ENCODE measurements at regions not wholly inside any gene's neighbourhood (a gene's known extent, or its start where the extent isn't known, plus 50 kb on each side); places are given as distances from the start of the nearest gene placed in this dataset.
"Not testable (repeated sequence)": the region's sequence is repeated elsewhere in the genome, so short reads cannot be mapped to it uniquely, and the experiment has no call there.

GRCh38 chr2:224101820-224102630 lies 62.9 kb upstream of the SERPINE2 start:
- no peaks in the 10 kb centered on the region for H3K4me1 Mint-ChIP-seq (ENCODE audit: low read depth)
- no peaks in the 10 kb centered on the region for H3K9me3 Mint-ChIP-seq
- H3K27ac Mint-ChIP-seq, result no peak overlapping the region
- DNase-seq (ENCODE audit: low spot score), result no peak
- no peaks in the 10 kb centered on the region for H3K27me3 Mint-ChIP-seq (ENCODE audit: insufficient read depth)
- no peaks in the 10 kb centered on the region for H3K36me3 Mint-ChIP-seq (ENCODE audit: low read depth)
- intact Hi-C loops (cut with micrococcal nuclease), result no loop called here
- no peak overlapping the region for H3K4me3 Mint-ChIP-seq

GRCh38 chr2:224099861-224100643 lies 61.0 kb upstream of the SERPINE2 start:
- H3K4me1 Mint-ChIP-seq (ENCODE audit: low read depth), result no peaks in the 10 kb centered on the region
- no peak overlapping the region for H3K4me3 Mint-ChIP-seq
- no peaks in the 10 kb centered on the region for H3K36me3 Mint-ChIP-seq (ENCODE audit: low read depth)
- no peaks in the 10 kb centered on the region for H3K9me3 Mint-ChIP-seq
- intact Hi-C loops (cut with micrococcal nuclease), result no loop called here
- H3K27ac Mint-ChIP-seq, result no peak overlapping the region
- DNase-seq (ENCODE audit: low spot score), result no peak
- H3K27me3 Mint-ChIP-seq (ENCODE audit: insufficient read depth), result peaks cover 4% of the 10 kb centered on the region

GRCh38 chr2:224098481-224099230 lies 59.6 kb upstream of the SERPINE2 start:
- H3K27me3 Mint-ChIP-seq (ENCODE audit: insufficient read depth), result peaks cover 4% of the 10 kb centered on the region
- no peak overlapping the region for H3K4me3 Mint-ChIP-seq
- H3K9me3 Mint-ChIP-seq, result no peaks in the 10 kb centered on the region
- no peak for DNase-seq (ENCODE audit: low spot score)
- H3K36me3 Mint-ChIP-seq (ENCODE audit: low read depth), result no peaks in the 10 kb centered on the region
- intact Hi-C loops (cut with micrococcal nuclease), result no loop called here
- H3K27ac Mint-ChIP-seq, result no peak overlapping the region
- H3K4me1 Mint-ChIP-seq (ENCODE audit: low read depth), result no peaks in the 10 kb centered on the region

GRCh38 chr2:224094413-224094812 lies 55.3 kb upstream of the SERPINE2 start:
- no peak for DNase-seq (ENCODE audit: low spot score)
- H3K4me3 Mint-ChIP-seq, result no peak overlapping the region
- no peaks in the 10 kb centered on the region for H3K9me3 Mint-ChIP-seq
- no peaks in the 10 kb centered on the region for H3K4me1 Mint-ChIP-seq (ENCODE audit: low read depth)
- no peak overlapping the region for H3K27ac Mint-ChIP-seq
- H3K36me3 Mint-ChIP-seq (ENCODE audit: low read depth), result no peaks in the 10 kb centered on the region
- intact Hi-C loops (cut with micrococcal nuclease), result no loop called here
- peaks cover 4% of the 10 kb centered on the region for H3K27me3 Mint-ChIP-seq (ENCODE audit: insufficient read depth)

DNA sequence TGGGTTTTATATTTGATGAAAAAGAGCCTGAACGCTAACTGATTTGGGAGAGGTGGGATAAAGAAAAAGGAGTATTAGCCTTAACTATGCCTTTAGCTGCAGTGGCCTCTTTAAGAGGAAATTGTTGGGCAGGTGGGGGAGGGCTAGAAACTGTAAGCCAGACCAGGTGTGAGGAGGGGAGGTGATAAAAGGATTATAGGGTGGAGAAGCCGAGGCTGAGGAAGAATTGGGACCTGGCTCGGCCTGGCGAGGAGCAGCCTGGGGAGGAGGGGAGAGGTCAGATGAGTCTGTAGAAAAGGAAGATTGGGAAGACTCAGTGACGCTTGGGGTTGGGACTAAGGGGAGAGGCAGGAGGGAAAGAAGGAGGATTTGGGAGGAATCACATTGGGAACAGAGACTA lies 52.6 kb upstream of the SERPINE2 start:
- H3K9me3 Mint-ChIP-seq; H3K27ac Mint-ChIP-seq; H3K4me1 Mint-ChIP-seq (ENCODE audit: low read depth); H3K36me3 Mint-ChIP-seq (ENCODE audit: low read depth); H3K27me3 Mint-ChIP-seq (ENCODE audit: insufficient read depth); H3K4me3 Mint-ChIP-seq; intact Hi-C loops (cut with micrococcal nuclease); DNase-seq (ENCODE audit: low spot score): not testable (repeated sequence)

DNA sequence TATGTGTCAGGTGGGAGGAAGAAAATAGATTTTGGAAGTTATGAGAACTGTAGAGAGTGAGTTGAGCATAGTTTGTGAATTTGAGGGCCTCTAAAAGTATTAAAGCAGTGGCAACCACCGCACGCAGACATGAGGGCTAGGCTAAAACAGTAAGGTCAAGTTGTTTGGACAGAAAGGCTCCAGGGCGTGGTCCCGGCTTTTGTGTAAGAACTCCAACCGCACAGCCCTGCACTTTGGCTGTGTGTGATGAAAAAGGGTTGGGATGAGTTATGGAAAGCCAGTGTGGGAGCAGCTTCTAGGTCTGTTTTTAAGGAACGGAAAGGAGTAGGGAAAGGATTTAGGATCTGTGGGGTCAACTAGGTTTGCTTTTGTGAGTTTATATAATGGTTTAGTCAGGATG lies 50.5 kb upstream of the SERPINE2 start:
- DNase-seq (ENCODE audit: low spot score); H3K4me1 Mint-ChIP-seq (ENCODE audit: low read depth); H3K4me3 Mint-ChIP-seq; intact Hi-C loops (cut with micrococcal nuclease); H3K36me3 Mint-ChIP-seq (ENCODE audit: low read depth); H3K9me3 Mint-ChIP-seq; H3K27me3 Mint-ChIP-seq (ENCODE audit: insufficient read depth); H3K27ac Mint-ChIP-seq: not testable (repeated sequence)
